T-helper 9 cell (primary cell): ENCODE measurements at regions not wholly inside any gene's neighbourhood (a gene's known extent, or its start where the extent isn't known, plus 50 kb on each side); places are given as distances from the start of the nearest gene placed in this dataset.
"Not testable (repeated sequence)": the region's sequence is repeated elsewhere in the genome, so short reads cannot be mapped to it uniquely, and the experiment has no call there.

Experiments
- DNase-seq: peaks from one replicate; pipeline ENCODE4 v3.0.0-alpha.2; 2020

GRCh38 chr9:84511651-84512050 is 157.9 kb upstream of the NTRK2 start:
- DNase-seq: no peak

GRCh38 chr9:84512493-84512892 is 157.0 kb upstream of the NTRK2 start:
- DNase-seq: no peak

GRCh38 chr9:84513473-84513872 is 156.1 kb upstream of the NTRK2 start:
- DNase-seq: no peak

GRCh38 chr9:84513979-84514378 is 155.6 kb upstream of the NTRK2 start:
- DNase-seq: no peak

- DNase-seq: no peak
These were observed 155.1 kb upstream of the NTRK2 start for GRCh38 chr9:84514421-84514820.

- DNase-seq: no peak
These were observed 152.5 kb upstream of the NTRK2 start for GRCh38 chr9:84517026-84517425.

- no peak for DNase-seq
These were observed 150.1 kb upstream of the NTRK2 start for GRCh38 chr9:84519413-84519812.

- no peak for DNase-seq
These were observed 148.3 kb upstream of the NTRK2 start for GRCh38 chr9:84521208-84521607.

- DNase-seq: not testable (repeated sequence)
These were observed 143.3 kb upstream of the NTRK2 start for GRCh38 chr9:84526211-84526610.

- DNase-seq: not testable (repeated sequence)
These were observed 142.3 kb upstream of the NTRK2 start for GRCh38 chr9:84527060-84527720.

- DNase-seq: not testable (repeated sequence)
These were observed 133.6 kb upstream of the NTRK2 start for GRCh38 chr9:84535973-84536372.

- no peak for DNase-seq
These were observed 130.7 kb upstream of the NTRK2 start for GRCh38 chr9:84538879-84539278.

GRCh38 chr9:84542554-84542953 is 127.0 kb upstream of the NTRK2 start:
- no peak for DNase-seq

GRCh38 chr9:84554069-84554664 is 115.4 kb upstream of the NTRK2 start:
- DNase-seq: no peak

- no peak for DNase-seq
These were observed 113.0 kb upstream of the NTRK2 start for GRCh38 chr9:84556556-84556955.

GRCh38 chr9:84557751-84558150 is 111.8 kb upstream of the NTRK2 start:
- DNase-seq: no peak

GRCh38 chr9:84563691-84564090 is 105.8 kb upstream of the NTRK2 start:
- DNase-seq: no peak

- no peak for DNase-seq
These were observed 101.7 kb upstream of the NTRK2 start for GRCh38 chr9:84567805-84568204.

GRCh38 chr9:84570482-84571154 is 98.9 kb upstream of the NTRK2 start:
- DNase-seq: no peak

- no peak for DNase-seq
These were observed 96.4 kb upstream of the NTRK2 start for GRCh38 chr9:84573083-84573482.

GRCh38 chr9:84575705-84576104 is 93.8 kb upstream of the NTRK2 start:
- no peak for DNase-seq

- DNase-seq: no peak
These were observed 85.7 kb upstream of the NTRK2 start for GRCh38 chr9:84583866-84584265.

- DNase-seq: no peak
These were observed 82.9 kb upstream of the NTRK2 start for GRCh38 chr9:84586662-84587061.

GRCh38 chr9:84587153-84587552 is 82.4 kb upstream of the NTRK2 start:
- no peak for DNase-seq
